ENCODE measurements at regions not wholly inside any gene's neighbourhood (a gene's known extent, or its start where the extent isn't known, plus 50 kb on each side); places are given as distances from the start of the nearest gene placed in this dataset.

- TF ChIP-seq, protein P1, sequence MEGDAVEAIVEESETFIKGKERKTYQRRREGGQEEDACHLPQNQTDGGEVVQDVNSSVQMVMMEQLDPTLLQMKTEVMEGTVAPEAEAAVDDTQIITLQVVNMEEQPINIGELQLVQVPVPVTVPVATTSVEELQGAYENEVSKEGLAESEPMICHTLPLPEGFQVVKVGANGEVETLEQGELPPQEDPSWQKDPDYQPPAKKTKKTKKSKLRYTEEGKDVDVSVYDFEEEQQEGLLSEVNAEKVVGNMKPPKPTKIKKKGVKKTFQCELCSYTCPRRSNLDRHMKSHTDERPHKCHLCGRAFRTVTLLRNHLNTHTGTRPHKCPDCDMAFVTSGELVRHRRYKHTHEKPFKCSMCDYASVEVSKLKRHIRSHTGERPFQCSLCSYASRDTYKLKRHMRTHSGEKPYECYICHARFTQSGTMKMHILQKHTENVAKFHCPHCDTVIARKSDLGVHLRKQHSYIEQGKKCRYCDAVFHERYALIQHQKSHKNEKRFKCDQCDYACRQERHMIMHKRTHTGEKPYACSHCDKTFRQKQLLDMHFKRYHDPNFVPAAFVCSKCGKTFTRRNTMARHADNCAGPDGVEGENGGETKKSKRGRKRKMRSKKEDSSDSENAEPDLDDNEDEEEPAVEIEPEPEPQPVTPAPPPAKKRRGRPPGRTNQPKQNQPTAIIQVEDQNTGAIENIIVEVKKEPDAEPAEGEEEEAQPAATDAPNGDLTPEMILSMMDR (IDR thresholded peaks at IDR 0.05; ENCODE audit: low read depth, low read length): no peak
- no peak for TF ChIP-seq POLR2A (IDR thresholded peaks at IDR 0.05; ENCODE audit: extremely low read depth, insufficient read length)
- TF ChIP-seq MYC (IDR thresholded peaks at IDR 0.05; ENCODE audit: low read depth, low read length): no peak
Observed at GRCh38 chr2:241993386-241994005, 124.0 kb downstream of the RTP5 start.
